KMS-11 (cell line): ENCODE measurements at regions not wholly inside any gene's neighbourhood (a gene's known extent, or its start where the extent isn't known, plus 50 kb on each side); places are given as distances from the start of the nearest gene placed in this dataset.

Experiments
- H2AFZ ChIP-seq: fragments of 200-600 bp; sonication (generic); 2 replicates; pipeline ENCODE4 v1.6.1; 2016; ENCODE audit warnings: antibody characterized with exemption, mixed run types, low read depth
- H3K27ac ChIP-seq: fragments of 200-600 bp; sonication (generic); 2 replicates; pipeline ENCODE4 v1.6.1; 2016; ENCODE audit warnings: mild to moderate bottlenecking, mixed run types
- H3K27me3 ChIP-seq: fragments of 200-600 bp; sonication (generic); 2 replicates; pipeline ENCODE4 v1.6.1; 2017; ENCODE audit warnings: mild to moderate bottlenecking, low read depth, mixed run types, moderate library complexity; ENCODE audit not compliant: insufficient read depth
- H3K36me3 ChIP-seq: fragments of 200-600 bp; sonication (generic); 2 replicates; pipeline ENCODE4 v1.6.1; 2017; ENCODE audit warnings: mild to moderate bottlenecking, mixed run types; ENCODE audit not compliant: insufficient read depth
- H3K4me1 ChIP-seq: fragments of 200-600 bp; sonication (generic); 2 replicates; pipeline ENCODE4 v1.6.1; 2016; ENCODE audit warnings: mild to moderate bottlenecking, low read depth, mixed run types; ENCODE audit not compliant: poor library complexity, severe bottlenecking
- H3K4me2 ChIP-seq: fragments of 200-600 bp; sonication (generic); 2 replicates; pipeline ENCODE4 v1.7.0; 2016; ENCODE audit warnings: mild to moderate bottlenecking, mixed run types
- H3K4me3 ChIP-seq: fragments of 200-600 bp; sonication (generic); IDR thresholded peaks from 2 replicates; pipeline ENCODE4 v1.6.1; 2017; ENCODE audit warnings: low read depth, low read length, mixed read lengths; ENCODE audit not compliant: insufficient read depth
- H3K79me2 ChIP-seq: fragments of 200-600 bp; sonication (generic); 2 replicates; pipeline ENCODE4 v1.6.1; 2016; ENCODE audit warnings: low read depth, mixed run types; ENCODE audit not compliant: insufficient read depth
- H3K9ac ChIP-seq: fragments of 200-600 bp; sonication (generic); 2 replicates; pipeline ENCODE4 v1.6.1; 2016; ENCODE audit warnings: mild to moderate bottlenecking, mixed run types
- H4K20me1 ChIP-seq: fragments of 200-600 bp; sonication (generic); 2 replicates; pipeline ENCODE4 v1.6.1; 2016; ENCODE audit warnings: mild to moderate bottlenecking, mixed run types; ENCODE audit not compliant: insufficient read depth
- TF ChIP-seq, protein P1 (sequence below): fragments of 200-600 bp; sonication (generic); conservative IDR thresholded peaks from 2 replicates; pipeline ENCODE4 v1.6.1; 2017; ENCODE audit warnings: low read depth, mild to moderate bottlenecking, antibody characterized with exemption, low read length, moderate library complexity, mixed read lengths

- Histone ChIP-seq H3K27me3 (no peaks in the 10 kb centered on the region), H3K4me3 (no peak overlapping the region), H3K27ac (no peak overlapping the region), H3K36me3 (no peaks in the 10 kb centered on the region), H3K4me2 (no peak overlapping the region), H3K4me1 (no peaks in the 10 kb centered on the region), H3K9ac (no peak overlapping the region), H2AFZ (no peak overlapping the region), H4K20me1 (no peaks in the 10 kb centered on the region), H3K79me2 (no peaks in the 10 kb centered on the region)
- TF ChIP-seq, protein P1, sequence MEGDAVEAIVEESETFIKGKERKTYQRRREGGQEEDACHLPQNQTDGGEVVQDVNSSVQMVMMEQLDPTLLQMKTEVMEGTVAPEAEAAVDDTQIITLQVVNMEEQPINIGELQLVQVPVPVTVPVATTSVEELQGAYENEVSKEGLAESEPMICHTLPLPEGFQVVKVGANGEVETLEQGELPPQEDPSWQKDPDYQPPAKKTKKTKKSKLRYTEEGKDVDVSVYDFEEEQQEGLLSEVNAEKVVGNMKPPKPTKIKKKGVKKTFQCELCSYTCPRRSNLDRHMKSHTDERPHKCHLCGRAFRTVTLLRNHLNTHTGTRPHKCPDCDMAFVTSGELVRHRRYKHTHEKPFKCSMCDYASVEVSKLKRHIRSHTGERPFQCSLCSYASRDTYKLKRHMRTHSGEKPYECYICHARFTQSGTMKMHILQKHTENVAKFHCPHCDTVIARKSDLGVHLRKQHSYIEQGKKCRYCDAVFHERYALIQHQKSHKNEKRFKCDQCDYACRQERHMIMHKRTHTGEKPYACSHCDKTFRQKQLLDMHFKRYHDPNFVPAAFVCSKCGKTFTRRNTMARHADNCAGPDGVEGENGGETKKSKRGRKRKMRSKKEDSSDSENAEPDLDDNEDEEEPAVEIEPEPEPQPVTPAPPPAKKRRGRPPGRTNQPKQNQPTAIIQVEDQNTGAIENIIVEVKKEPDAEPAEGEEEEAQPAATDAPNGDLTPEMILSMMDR: no peak
Measured at GRCh38 chr12:128077917-128078298, 189.1 kb upstream of the TMEM132C start.

DNA sequence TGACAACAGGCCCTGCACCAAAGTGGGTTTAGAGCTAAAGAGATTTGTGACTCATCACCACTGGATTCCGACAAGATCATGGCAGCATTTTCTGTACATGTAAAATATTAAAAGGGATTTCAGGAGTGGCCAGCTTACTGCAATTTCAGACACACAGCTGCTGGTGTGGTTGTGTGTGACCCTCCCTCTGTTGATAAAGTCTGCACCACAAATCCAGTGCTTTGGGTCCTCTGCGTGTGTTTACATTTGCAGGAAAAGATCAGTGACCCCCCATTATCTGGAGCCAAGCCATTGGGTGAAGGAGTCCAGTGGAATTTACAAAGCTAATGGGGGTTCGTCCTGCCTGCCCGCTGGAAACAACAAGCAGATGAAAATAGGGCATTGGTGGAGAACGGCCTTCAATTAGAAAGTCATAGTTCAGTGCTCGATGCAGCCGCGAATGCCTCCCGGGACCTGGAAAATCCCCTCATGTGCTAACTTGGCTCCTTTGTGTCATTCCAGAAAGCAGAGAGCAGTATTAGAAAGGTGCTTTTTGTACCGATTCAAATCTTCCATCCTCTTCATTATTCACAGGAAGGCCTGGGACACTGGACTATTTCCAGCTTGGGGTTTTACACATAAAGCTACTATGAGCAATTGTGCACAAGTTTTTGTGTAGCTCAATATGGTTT is 188.5 kb upstream of the TMEM132C start:
- no peak overlapping the region for H3K4me2 ChIP-seq

GRCh38 chr12:128079446-128079845 is 187.5 kb upstream of the TMEM132C start:
- no peaks in the 10 kb centered on the region for H3K36me3 ChIP-seq
- no peak overlapping the region for H3K27ac ChIP-seq
- TF ChIP-seq, protein P1: no peak
- no peak overlapping the region for H3K4me3 ChIP-seq
- no peaks in the 10 kb centered on the region for H3K79me2 ChIP-seq
- H3K4me2 ChIP-seq: no peak overlapping the region
- H3K4me1 ChIP-seq: no peaks in the 10 kb centered on the region
- H2AFZ ChIP-seq: no peak overlapping the region
- H3K9ac ChIP-seq: no peak overlapping the region
- H4K20me1 ChIP-seq: no peaks in the 10 kb centered on the region
- no peaks in the 10 kb centered on the region for H3K27me3 ChIP-seq

More for the DNA sequence above, 188.5 kb upstream of the TMEM132C start:
- Histone ChIP-seq H3K4me1 (no peaks in the 10 kb centered on the region), H3K79me2 (no peaks in the 10 kb centered on the region), H2AFZ (no peak overlapping the region), H3K27me3 (no peaks in the 10 kb centered on the region), H3K4me3 (no peak overlapping the region), H4K20me1 (no peaks in the 10 kb centered on the region), H3K27ac (no peak overlapping the region), H3K36me3 (no peaks in the 10 kb centered on the region), H3K9ac (no peak overlapping the region)
- TF ChIP-seq, protein P1: no peak

GRCh38 chr12:128083132-128083729 is 183.7 kb upstream of the TMEM132C start:
- H4K20me1 ChIP-seq: no peaks in the 10 kb centered on the region
- H3K27me3 ChIP-seq: no peaks in the 10 kb centered on the region
- no peaks in the 10 kb centered on the region for H3K79me2 ChIP-seq
- no peaks in the 10 kb centered on the region for H3K4me1 ChIP-seq
- H3K27ac ChIP-seq: no peak overlapping the region
- H2AFZ ChIP-seq: no peak overlapping the region
- H3K9ac ChIP-seq: no peak overlapping the region
- TF ChIP-seq, protein P1: no peak
- H3K4me3 ChIP-seq: no peak overlapping the region
- no peaks in the 10 kb centered on the region for H3K36me3 ChIP-seq
- H3K4me2 ChIP-seq: no peak overlapping the region
